CD4-positive, alpha-beta T cell treated with Interleukin-1 beta for 1 hour (primary cell): ENCODE measurements at regions not wholly inside any gene's neighbourhood (a gene's known extent, or its start where the extent isn't known, plus 50 kb on each side); places are given as distances from the start of the nearest gene placed in this dataset.

Experiments
- DNase-seq, 2 donors: peaks; one replicate each; pipeline ENCODE4 v3.0.0-alpha.2; 2020 to 2022

- DNase-seq, result no peak
Observed at GRCh38 chr2:239522002-239522739, 121.4 kb upstream of the HDAC4 start.

GRCh38 chr2:239521518-239521815 is 120.6 kb upstream of the HDAC4 start:
- DNase-seq, result no peak

- no peak for DNase-seq
Observed at GRCh38 chr2:239520811-239521517, 120.1 kb upstream of the HDAC4 start.

GRCh38 chr2:239519921-239520585 is 119.2 kb upstream of the HDAC4 start:
- no peak for DNase-seq

- no peak for DNase-seq
Observed at GRCh38 chr2:239519089-239519920, 118.5 kb upstream of the HDAC4 start.

GRCh38 chr2:239518286-239519088 is 117.7 kb upstream of the HDAC4 start:
- no peak for DNase-seq

GRCh38 chr2:239517686-239518085 is 116.9 kb upstream of the HDAC4 start:
- no peak for DNase-seq

GRCh38 chr2:239516954-239517305 is 116.1 kb upstream of the HDAC4 start:
- no peak for DNase-seq

GRCh38 chr2:239516286-239516953 is 115.6 kb upstream of the HDAC4 start:
- no peak for DNase-seq

- DNase-seq, result no peak
Observed at GRCh38 chr2:239514754-239515530, 114.1 kb upstream of the HDAC4 start.

- no peak for DNase-seq
Observed at GRCh38 chr2:239512054-239512453, 111.2 kb upstream of the HDAC4 start.

GRCh38 chr2:239509373-239510143 is 108.7 kb upstream of the HDAC4 start:
- DNase-seq, result no peak

- no peak for DNase-seq
Observed at GRCh38 chr2:239508261-239508660, 107.4 kb upstream of the HDAC4 start.

- no peak for DNase-seq
Observed at GRCh38 chr2:239507576-239508258, 106.9 kb upstream of the HDAC4 start.

GRCh38 chr2:239506961-239507360 is 106.1 kb upstream of the HDAC4 start:
- DNase-seq, result no peak

GRCh38 chr2:239506101-239506857 is 105.5 kb upstream of the HDAC4 start:
- no peak for DNase-seq

GRCh38 chr2:239504643-239505235 is 103.9 kb upstream of the HDAC4 start:
- no peak for DNase-seq

GRCh38 chr2:239502430-239503186 is 101.8 kb upstream of the HDAC4 start:
- no peak for DNase-seq
